ENCODE measurements at regions not wholly inside any gene's neighbourhood (a gene's known extent, or its start where the extent isn't known, plus 50 kb on each side); places are given as distances from the start of the nearest gene placed in this dataset.

DNA sequence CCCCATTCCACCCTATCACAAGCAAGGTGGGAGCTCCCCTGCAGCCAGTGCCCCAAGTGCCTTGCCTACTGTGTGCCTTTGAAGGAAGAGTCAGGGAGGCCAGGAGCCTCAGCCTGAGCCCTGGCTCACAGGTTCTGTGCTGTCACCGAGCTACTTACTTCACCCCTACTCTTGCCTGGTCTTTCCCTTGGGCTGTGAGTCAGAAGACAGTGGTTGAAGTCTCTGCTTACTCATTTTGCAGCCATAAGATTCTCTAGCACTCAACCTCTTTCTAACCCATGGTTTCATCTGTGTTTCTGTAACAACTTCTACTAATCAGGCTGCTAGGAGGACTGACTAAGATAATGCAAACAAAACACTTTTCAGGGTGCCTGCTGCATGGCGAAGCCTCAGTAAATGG is 114.5 kb downstream of the PLCE1 start:
- H3K4me2 ChIP-seq (ENCODE audit: insufficient read depth in 1 of 2, low read depth in 2 of 2, low read length in 2 of 2) = no peak overlapping the region
- no peak overlapping the region for H3K4ac ChIP-seq (replicated peaks; ENCODE audit: insufficient read length, low read depth, low read length)
- H3K9ac ChIP-seq (replicated peaks in 1 of 4; ENCODE audit: extremely low read depth in 1 of 4, low read depth in 3 of 4, low read length in 3 of 4) = no peak overlapping the region
- H2BK12ac ChIP-seq (ENCODE audit: low read depth, low read length) = no peak overlapping the region
- H3K36me3 ChIP-seq (ENCODE audit: control insufficient read depth in 2 of 4, insufficient read depth in 4 of 4, low read length in 3 of 4) = no peaks in the 10 kb centered on the region
- no peak overlapping the region for H4K5ac ChIP-seq (ENCODE audit: insufficient read length, low read depth, low read length)
- no peak overlapping the region for H4K91ac ChIP-seq (replicated peaks; ENCODE audit: insufficient read length, low read length)
- H3K4me1 ChIP-seq (replicated peaks in 1 of 4; ENCODE audit: control insufficient read depth in 3 of 4, insufficient read depth in 4 of 4, low read length in 3 of 4) = no peaks in the 10 kb centered on the region
- no peak overlapping the region for H2BK15ac ChIP-seq (ENCODE audit: low read length)
- no peaks in the 10 kb centered on the region for H3K79me1 ChIP-seq (ENCODE audit: low read depth, low read length)
- H2BK5ac ChIP-seq (ENCODE audit: low read depth, low read length) = no peak overlapping the region
- no peak overlapping the region for H3K14ac ChIP-seq (ENCODE audit: insufficient read length)
- H3K27ac ChIP-seq (ENCODE audit: low read depth, low read length) = no peak overlapping the region
- no peak overlapping the region for H3K18ac ChIP-seq (ENCODE audit: extremely low read depth, low read length)
- no peak for DNase-seq (ENCODE audit: low read depth in 1 of 2, low spot score in 2 of 2)
- H3K56ac ChIP-seq (replicated peaks; ENCODE audit: insufficient read length, low read depth, low read length) = no peak overlapping the region
- no peaks in the 10 kb centered on the region for H3K27me3 ChIP-seq (replicated peaks in 1 of 4; ENCODE audit: control insufficient read depth in 3 of 4, extremely low read depth in 1 of 4, insufficient read depth in 3 of 4, low read length in 3 of 4)
- no peaks in the 10 kb centered on the region for H3K79me2 ChIP-seq (ENCODE audit: control insufficient read depth in 1 of 2, insufficient read depth in 2 of 2, low read length in 2 of 2)
- H3K9me3 ChIP-seq (ENCODE audit: insufficient read depth in 2 of 2, low read depth in 1 of 2, low read length in 1 of 2) = no peaks in the 10 kb centered on the region
- TF ChIP-seq SIN3A (conservative IDR thresholded peaks at IDR 0.05 in 1 of 2, IDR thresholded peaks at IDR 0.05 in 1 of 2; ENCODE audit: low read depth in 1 of 2, low read length in 2 of 2) (no peak), YY1 (IDR thresholded peaks at IDR 0.05; ENCODE audit: low read depth, low read length) (no peak), SIRT6 (IDR thresholded peaks at IDR 0.05; ENCODE audit: low read length) (no peak)
- H2AFZ ChIP-seq (ENCODE audit: low read length) = no peak overlapping the region
- ChIA-PET POLR2A (ENCODE audit: partially characterized antibody) (no interaction called here), CTCF (ENCODE audit: partially characterized antibody) (interaction anchor here (1.0 kb wide), 1 partner anchor 9 kb away, joined by 3 read pairs; no protein-coding TSS in a partner anchor)
- H2BK120ac ChIP-seq (replicated peaks; ENCODE audit: low read depth, low read length) = no peak overlapping the region
- no peak overlapping the region for H4K8ac ChIP-seq (ENCODE audit: extremely low read depth, insufficient read depth, low read length)
- H3K23me2 ChIP-seq (ENCODE audit: low read depth, low read length) = no peaks in the 10 kb centered on the region
- peaks cover 0 to 2% of the 10 kb centered on the region in 2 experiments for H4K20me1 ChIP-seq (replicated peaks in 1 of 2; ENCODE audit: control insufficient read depth in 1 of 2, insufficient read depth in 2 of 2, low read length in 2 of 2)
- no peak overlapping the region for H2AK5ac ChIP-seq (ENCODE audit: low read depth, low read length)
- WGBS, 2 experiments (ENCODE audit: extremely low coverage in 1 of 2, insufficient coverage in 1 of 2, insufficient read length in 1 of 2, insufficient replicate concordance in 2 of 2, low coverage in 1 of 2, low lambda C conversion rate in 2 of 2, missing lambda C conversion rate in 1 of 2) = 77% methylated on average over 2 of the region's 2 CpGs; no CpG with 5 or more reads in 1 of the 2 experiments
- FAIRE-seq = no peak
- no peak overlapping the region for H3K4me3 ChIP-seq (ENCODE audit: extremely low read depth in 1 of 4, insufficient read depth in 2 of 4, low read depth in 3 of 4, low read length in 4 of 4)
- H3K23ac ChIP-seq (ENCODE audit: insufficient read length) = no peak overlapping the region
- H2BK20ac ChIP-seq (ENCODE audit: low read length) = no peak overlapping the region

Data from H1 (cell line).